Type B pancreatic cell (in vitro differentiated cells): ENCODE measurements at regions not wholly inside any gene's neighbourhood (a gene's known extent, or its start where the extent isn't known, plus 50 kb on each side); places are given as distances from the start of the nearest gene placed in this dataset.
A peak's percentile ranks its signal among the peaks of the same experiment; 100 is the strongest.

Source experiments
- DNase-seq: peaks from one replicate; pipeline ENCODE4 v3.0.0; 2021; ENCODE audit warnings: mixed read lengths; ENCODE audit not compliant: unreplicated experiment; ENCODE audit errors: extremely low spot score
- H3K27ac Mint-ChIP-seq: 2 replicates; pipeline ENCODE4 v1.8.0; 2021; ENCODE audit warnings: mild to moderate bottlenecking, mixed read lengths
- H3K27me3 Mint-ChIP-seq: 2 replicates; pipeline ENCODE4 v1.8.0; 2021; ENCODE audit warnings: mixed read lengths
- H3K36me3 Mint-ChIP-seq: 2 replicates; pipeline ENCODE4 v1.8.0; 2021; ENCODE audit warnings: mixed read lengths
- H3K4me1 Mint-ChIP-seq: one replicate; pipeline ENCODE4 v1.8.0; 2021; ENCODE audit warnings: mixed read lengths; ENCODE audit not compliant: unreplicated experiment
- H3K4me3 Mint-ChIP-seq: 2 replicates; pipeline ENCODE4 v1.8.0; 2021; ENCODE audit warnings: mild to moderate bottlenecking, mixed read lengths
- H3K9me3 Mint-ChIP-seq: 2 replicates; pipeline ENCODE4 v1.8.0; 2021; ENCODE audit warnings: mixed read lengths
- TF ChIP-seq, protein P1 (sequence below): fragments of 200-600 bp; sonication (generic); conservative IDR thresholded peaks from 2 replicates; pipeline ENCODE4 v1.5.0; 2021; ENCODE audit warnings: antibody characterized with exemption, mild to moderate bottlenecking

DNA sequence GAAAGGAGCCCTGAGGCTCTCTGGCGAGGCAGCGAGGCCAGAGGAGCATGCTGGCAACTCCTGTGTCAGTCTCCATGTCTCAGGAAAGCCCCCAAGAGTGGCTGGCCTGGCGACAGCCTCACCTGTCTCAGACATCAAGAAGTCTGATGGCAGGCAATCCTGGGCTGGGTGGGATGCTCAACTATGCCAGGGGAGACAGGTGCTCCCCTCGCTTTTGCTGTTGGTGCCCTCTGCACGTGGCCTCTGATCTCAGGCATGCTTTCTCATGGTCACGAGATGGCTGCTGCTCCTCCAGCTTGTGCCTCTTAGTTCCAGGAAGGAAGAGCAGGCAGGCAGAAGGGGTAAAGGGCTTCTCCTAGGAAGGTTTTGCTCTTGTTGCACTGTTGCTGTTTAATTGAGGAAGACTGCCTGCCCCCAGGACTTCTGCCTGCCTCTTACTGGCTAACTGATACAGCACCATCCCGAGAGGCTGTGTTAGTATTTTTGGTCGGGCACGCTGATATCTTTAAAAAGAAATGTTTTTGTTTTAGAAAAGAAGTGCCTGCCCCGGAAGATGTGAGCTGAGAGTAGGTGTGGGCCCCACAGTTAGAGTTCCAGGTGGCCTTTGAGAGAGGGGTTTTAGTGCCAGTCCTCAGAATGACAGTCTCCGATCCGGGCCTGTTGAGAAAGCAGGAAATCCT, 344.8 kb upstream of the HS6ST1 start:
- Mint-ChIP-seq H3K4me1 (peaks cover 6% of the 10 kb centered on the region), H3K9me3 (no peaks in the 10 kb centered on the region), H3K4me3 (no peak overlapping the region), H3K27me3 (peaks cover 8% of the 10 kb centered on the region), H3K27ac (no peak overlapping the region), H3K36me3 (no peaks in the 10 kb centered on the region)
- peak; percentile 39 for DNase-seq
- TF ChIP-seq, protein P1, sequence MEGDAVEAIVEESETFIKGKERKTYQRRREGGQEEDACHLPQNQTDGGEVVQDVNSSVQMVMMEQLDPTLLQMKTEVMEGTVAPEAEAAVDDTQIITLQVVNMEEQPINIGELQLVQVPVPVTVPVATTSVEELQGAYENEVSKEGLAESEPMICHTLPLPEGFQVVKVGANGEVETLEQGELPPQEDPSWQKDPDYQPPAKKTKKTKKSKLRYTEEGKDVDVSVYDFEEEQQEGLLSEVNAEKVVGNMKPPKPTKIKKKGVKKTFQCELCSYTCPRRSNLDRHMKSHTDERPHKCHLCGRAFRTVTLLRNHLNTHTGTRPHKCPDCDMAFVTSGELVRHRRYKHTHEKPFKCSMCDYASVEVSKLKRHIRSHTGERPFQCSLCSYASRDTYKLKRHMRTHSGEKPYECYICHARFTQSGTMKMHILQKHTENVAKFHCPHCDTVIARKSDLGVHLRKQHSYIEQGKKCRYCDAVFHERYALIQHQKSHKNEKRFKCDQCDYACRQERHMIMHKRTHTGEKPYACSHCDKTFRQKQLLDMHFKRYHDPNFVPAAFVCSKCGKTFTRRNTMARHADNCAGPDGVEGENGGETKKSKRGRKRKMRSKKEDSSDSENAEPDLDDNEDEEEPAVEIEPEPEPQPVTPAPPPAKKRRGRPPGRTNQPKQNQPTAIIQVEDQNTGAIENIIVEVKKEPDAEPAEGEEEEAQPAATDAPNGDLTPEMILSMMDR, result no peak

DNA sequence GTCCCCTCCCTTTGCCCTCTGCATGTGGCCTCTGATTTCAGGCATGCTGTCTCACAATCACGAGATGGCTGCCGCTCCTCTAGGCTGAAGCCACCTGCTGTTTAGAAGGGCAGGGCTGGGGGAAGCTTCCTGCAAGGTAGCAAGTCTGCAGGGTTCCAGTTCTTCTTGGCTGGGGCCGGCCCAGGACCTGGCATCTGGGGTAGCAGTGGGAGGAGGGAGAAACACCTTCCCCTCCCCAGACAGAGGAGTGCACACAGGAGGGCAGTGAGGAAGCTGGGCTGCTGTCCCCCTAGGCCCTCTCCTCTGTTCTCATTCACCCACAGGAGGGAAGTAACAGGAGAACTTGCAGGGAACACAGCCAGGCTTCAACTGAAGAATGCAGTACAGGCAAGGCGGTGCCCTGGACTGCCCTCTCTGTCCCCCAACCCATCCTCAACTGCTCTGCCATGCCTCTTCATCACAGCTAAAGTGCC, 345.9 kb upstream of the HS6ST1 start:
- no peak overlapping the region for H3K27ac Mint-ChIP-seq
- H3K9me3 Mint-ChIP-seq, result no peaks in the 10 kb centered on the region
- peaks cover 8% of the 10 kb centered on the region for H3K27me3 Mint-ChIP-seq
- no peak overlapping the region for H3K4me3 Mint-ChIP-seq
- H3K4me1 Mint-ChIP-seq, result peaks cover 6% of the 10 kb centered on the region
- DNase-seq, result peak; percentile 66
- TF ChIP-seq, protein P1, result no peak
- H3K36me3 Mint-ChIP-seq, result no peaks in the 10 kb centered on the region

DNA sequence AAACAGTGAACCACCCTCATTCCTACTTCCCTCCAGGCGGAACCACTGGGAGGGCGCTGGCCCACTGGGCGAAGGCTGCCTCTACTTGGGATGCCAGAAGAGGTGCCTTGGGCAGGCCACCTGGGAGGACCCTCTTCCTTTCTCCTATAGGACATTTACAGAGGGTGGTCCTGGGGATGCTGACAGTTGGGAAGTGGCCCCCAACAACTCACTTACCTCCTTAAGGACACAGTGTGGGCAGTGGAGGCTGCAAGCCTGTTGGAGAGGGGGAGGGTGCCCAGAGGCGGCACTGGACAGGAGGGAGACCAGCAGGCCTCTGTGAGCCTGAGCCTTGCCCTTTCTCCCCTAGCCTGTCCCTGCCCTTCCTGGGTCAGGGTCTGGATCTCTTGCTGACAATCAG, 346.4 kb upstream of the HS6ST1 start:
- H3K4me1 Mint-ChIP-seq, result peaks cover 11% of the 10 kb centered on the region
- DNase-seq, result no peak
- H3K9me3 Mint-ChIP-seq, result no peaks in the 10 kb centered on the region
- H3K36me3 Mint-ChIP-seq, result no peaks in the 10 kb centered on the region
- no peak overlapping the region for H3K27ac Mint-ChIP-seq
- H3K27me3 Mint-ChIP-seq, result peaks cover 4% of the 10 kb centered on the region
- TF ChIP-seq, protein P1, result no peak
- H3K4me3 Mint-ChIP-seq, result no peak overlapping the region

DNA sequence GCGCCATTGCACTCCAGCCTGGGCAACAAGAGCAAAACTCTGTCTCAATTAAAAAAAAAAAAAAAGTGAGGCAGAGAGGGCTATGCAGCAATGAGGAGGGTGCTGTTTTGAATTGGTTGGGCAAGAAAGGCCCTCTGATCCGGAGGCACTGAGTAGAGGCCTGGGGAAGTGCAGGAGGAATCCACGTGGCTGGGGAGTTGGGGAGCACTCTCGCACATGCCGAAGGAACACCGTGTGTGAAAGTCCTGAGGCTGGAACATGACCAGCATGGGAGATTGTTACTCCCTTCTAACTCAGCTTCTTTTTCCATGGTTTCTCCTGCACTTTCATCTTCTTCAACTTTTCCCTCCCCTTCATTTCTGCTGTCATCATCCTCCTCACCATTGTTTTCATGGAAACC, 347.9 kb upstream of the HS6ST1 start:
- Mint-ChIP-seq H3K27ac (no peak overlapping the region), H3K9me3 (no peaks in the 10 kb centered on the region), H3K4me3 (no peak overlapping the region), H3K36me3 (no peaks in the 10 kb centered on the region), H3K27me3 (peaks cover 4% of the 10 kb centered on the region), H3K4me1 (peaks cover 11% of the 10 kb centered on the region)
- DNase-seq, result no peak
- TF ChIP-seq, protein P1, result no peak

DNA sequence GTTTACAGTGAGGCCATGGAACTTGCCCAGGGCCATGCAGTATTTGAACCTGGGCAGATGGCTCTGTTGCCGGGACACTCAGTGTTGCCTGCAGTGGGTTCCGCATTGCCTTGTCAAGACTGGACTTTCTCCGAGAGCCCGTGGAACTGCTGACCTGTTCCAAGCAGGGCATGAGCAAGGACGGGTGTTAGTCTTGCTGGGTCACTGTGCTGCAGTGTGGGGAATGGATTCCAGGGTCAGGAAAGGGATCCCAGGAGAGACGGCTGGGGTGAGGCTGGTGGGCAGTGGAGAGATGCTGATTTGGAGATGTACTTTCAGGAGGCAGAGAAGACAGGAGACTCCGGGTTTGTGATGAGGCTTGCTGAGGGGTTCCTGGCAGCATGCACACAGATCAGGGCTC, 348.7 kb upstream of the HS6ST1 start:
- Mint-ChIP-seq H3K27me3 (peaks cover 4% of the 10 kb centered on the region), H3K36me3 (no peaks in the 10 kb centered on the region), H3K4me3 (no peak overlapping the region), H3K4me1 (peaks cover 11% of the 10 kb centered on the region), H3K27ac (no peak overlapping the region), H3K9me3 (no peaks in the 10 kb centered on the region)
- TF ChIP-seq, protein P1, result no peak
- DNase-seq, result no peak
